H9 (cell line): ENCODE measurements at regions not wholly inside any gene's neighbourhood (a gene's known extent, or its start where the extent isn't known, plus 50 kb on each side); places are given as distances from the start of the nearest gene placed in this dataset.

Source experiments
- DNase-seq: peaks from one replicate; pipeline ENCODE4 v3.0.0-alpha.2; 2017
- H2AFZ ChIP-seq: one replicate; pipeline ENCODE4 v1.6.1; 2013; ENCODE audit warnings: mild to moderate bottlenecking, low read length, control low read depth, moderate library complexity
- H2AK5ac ChIP-seq: 2 replicates; pipeline ENCODE4 v1.6.1; 2013; ENCODE audit warnings: low read length, control low read depth, mixed read lengths; ENCODE audit not compliant: insufficient read length
- H2BK120ac ChIP-seq: one replicate; pipeline ENCODE4 v1.6.1; 2013; ENCODE audit warnings: low read depth, mild to moderate bottlenecking, low read length, control low read depth, inconsistent platforms; ENCODE audit not compliant: poor library complexity, severe bottlenecking
- H2BK12ac ChIP-seq: 2 replicates; pipeline ENCODE4 v1.6.1; 2013; ENCODE audit warnings: low read length, control low read depth, mixed read lengths, low read depth; ENCODE audit not compliant: insufficient read length
- H2BK15ac ChIP-seq: 2 replicates; pipeline ENCODE4 v1.6.1; 2013; ENCODE audit warnings: low read depth, low read length, control low read depth
- H2BK20ac ChIP-seq: one replicate; pipeline ENCODE4 v1.6.1; 2013; ENCODE audit warnings: low read depth, mild to moderate bottlenecking, low read length, control low read depth, inconsistent platforms; ENCODE audit not compliant: poor library complexity, severe bottlenecking
- H2BK5ac ChIP-seq: 2 replicates; pipeline ENCODE4 v1.6.1; 2013; ENCODE audit warnings: low read length, control low read depth, mixed read lengths; ENCODE audit not compliant: insufficient read length
- H3K14ac ChIP-seq: 2 replicates; pipeline ENCODE4 v1.6.1; 2013; ENCODE audit warnings: low read length, control low read depth; ENCODE audit not compliant: insufficient read depth
- H3K18ac ChIP-seq: 2 replicates; pipeline ENCODE4 v1.6.1; 2013; ENCODE audit warnings: low read depth, mild to moderate bottlenecking, mixed read lengths, low read length, control low read depth; ENCODE audit not compliant: insufficient read length
- H3K23ac ChIP-seq: 2 replicates; pipeline ENCODE4 v1.6.1; 2013; ENCODE audit warnings: low read length, control low read depth, mixed read lengths, low read depth; ENCODE audit not compliant: insufficient read length
- H3K23me2 ChIP-seq: 2 replicates; pipeline ENCODE4 v1.6.1; 2013; ENCODE audit warnings: low read depth, mild to moderate bottlenecking, mixed read lengths, low read length, control low read depth; ENCODE audit not compliant: insufficient read length, poor library complexity, severe bottlenecking
- H3K27ac ChIP-seq: 2 replicates; pipeline ENCODE4 v1.5.1; 2013; ENCODE audit warnings: low read length, control low read depth, mixed read lengths, low read depth; ENCODE audit not compliant: insufficient read length
- H3K27me3 ChIP-seq: 2 replicates; pipeline ENCODE4 v1.6.1; 2013; ENCODE audit warnings: low read length, control low read depth, inconsistent platforms; ENCODE audit not compliant: insufficient read depth
- H3K4ac ChIP-seq: 2 replicates; pipeline ENCODE4 v1.6.1; 2013; ENCODE audit warnings: low read depth, mild to moderate bottlenecking, control low read depth, inconsistent platforms, low read length, moderate library complexity
- H3K4me1 ChIP-seq: 2 replicates; pipeline ENCODE4 v1.6.1; 2013; ENCODE audit warnings: low read length, control low read depth, inconsistent platforms; ENCODE audit not compliant: insufficient read depth
- H3K4me2 ChIP-seq: 2 replicates; pipeline ENCODE4 v1.6.1; 2013; ENCODE audit warnings: low read length, control low read depth, mixed read lengths; ENCODE audit not compliant: insufficient read length, insufficient read depth
- H3K56ac ChIP-seq: 2 replicates; pipeline ENCODE4 v1.6.1; 2013; ENCODE audit warnings: low read depth, mild to moderate bottlenecking, mixed read lengths, low read length, control low read depth; ENCODE audit not compliant: insufficient read length
- H3K79me1 ChIP-seq: 2 replicates; pipeline ENCODE4 v1.6.1; 2013; ENCODE audit warnings: low read depth, mild to moderate bottlenecking, moderate library complexity, low read length, control low read depth, inconsistent platforms; ENCODE audit not compliant: insufficient read depth, poor library complexity, severe bottlenecking
- H3K79me2 ChIP-seq: 2 replicates; pipeline ENCODE4 v1.6.1; 2013; ENCODE audit warnings: low read length, control low read depth, inconsistent platforms; ENCODE audit not compliant: insufficient read depth
- H3K9ac ChIP-seq: 2 replicates; pipeline ENCODE4 v1.6.1; 2013; ENCODE audit warnings: low read length, control low read depth, mixed read lengths; ENCODE audit not compliant: insufficient read length; ENCODE audit errors: extremely low read depth
- H3K9me3 ChIP-seq: one replicate; pipeline ENCODE4 v1.6.1; 2013; ENCODE audit warnings: low read depth, low read length, inconsistent platforms; ENCODE audit not compliant: control insufficient read depth
- H3T11ph ChIP-seq: one replicate; pipeline ENCODE4 v1.6.1; 2013; ENCODE audit warnings: mild to moderate bottlenecking, low read length, control low read depth, inconsistent platforms
- H4K20me1 ChIP-seq: one replicate; pipeline ENCODE4 v1.6.1; 2013; ENCODE audit not compliant: control insufficient read depth, insufficient read length, insufficient read depth
- H4K5ac ChIP-seq: 2 replicates; pipeline ENCODE4 v1.6.1; 2013; ENCODE audit warnings: low read depth, mild to moderate bottlenecking, mixed read lengths, low read length, control low read depth; ENCODE audit not compliant: insufficient read length
- H4K8ac ChIP-seq: replicated peaks from 2 replicates; pipeline ENCODE4 v1.6.1; 2013; ENCODE audit warnings: low read length, control low read depth, mixed read lengths, low read depth; ENCODE audit not compliant: insufficient read length
- H4K91ac ChIP-seq: 2 replicates; pipeline ENCODE4 v1.6.1; 2013; ENCODE audit warnings: low read depth, mild to moderate bottlenecking, moderate library complexity, mixed read lengths, low read length, control low read depth; ENCODE audit not compliant: insufficient read length
- H3K27ac Mint-ChIP-seq, 3 experiments: 2 replicates in 2 of 3; 3 replicates in 1 of 3; pipeline ENCODE4 v1.8.0; 2020 to 2021; ENCODE audit warnings: mixed read lengths in 3 of 3, mild to moderate bottlenecking in 1 of 3, moderate library complexity in 1 of 3
- H3K27me3 Mint-ChIP-seq: 2 replicates; pipeline ENCODE4 v1.8.0; 2021; ENCODE audit warnings: low read depth, mild to moderate bottlenecking, moderate library complexity, mixed read lengths
- H3K36me3 Mint-ChIP-seq, 3 experiments: 2 replicates in 2 of 3; 3 replicates in 1 of 3; pipeline ENCODE4 v1.8.0; 2020 to 2021; ENCODE audit warnings: low read depth in 3 of 3, mixed read lengths in 3 of 3; ENCODE audit not compliant: insufficient read depth in 1 of 3
- H3K4me1 Mint-ChIP-seq, 2 experiments: 2 replicates each; pipeline ENCODE4 v1.8.0; 2020; ENCODE audit warnings: mixed read lengths in 2 of 2
- H3K4me3 Mint-ChIP-seq, 2 experiments: 2 replicates in 1 of 2; 3 replicates in 1 of 2; pipeline ENCODE4 v1.8.0; 2020 to 2021; ENCODE audit warnings: mild to moderate bottlenecking in 2 of 2, mixed read lengths in 2 of 2, moderate library complexity in 1 of 2
- H3K9me3 Mint-ChIP-seq, 2 experiments: 2 replicates in 1 of 2; 3 replicates in 1 of 2; pipeline ENCODE4 v1.8.0; 2020; ENCODE audit warnings: mild to moderate bottlenecking in 2 of 2, mixed read lengths in 2 of 2, moderate library complexity in 1 of 2
- WGBS: extraction: QIAGEN DNeasy Blood & Tissue Kit; methylation state at CpG from one replicate; pipeline ENCODE4 v1.1.7; 2013; ENCODE audit warnings: missing lambda C conversion rate, low lambda C conversion rate, mixed read lengths; ENCODE audit not compliant: insufficient read length; ENCODE audit errors: extremely low coverage; 5-methylcytosine and 5-hydroxymethylcytosine counted together
- TF ChIP-seq, protein P1 (sequence below): fragments of 200-600 bp; sonication (generic); conservative IDR thresholded peaks from 3 replicates; pipeline ENCODE4 v1.8.0; 2021; ENCODE audit warnings: antibody characterized with exemption, mild to moderate bottlenecking

DNA sequence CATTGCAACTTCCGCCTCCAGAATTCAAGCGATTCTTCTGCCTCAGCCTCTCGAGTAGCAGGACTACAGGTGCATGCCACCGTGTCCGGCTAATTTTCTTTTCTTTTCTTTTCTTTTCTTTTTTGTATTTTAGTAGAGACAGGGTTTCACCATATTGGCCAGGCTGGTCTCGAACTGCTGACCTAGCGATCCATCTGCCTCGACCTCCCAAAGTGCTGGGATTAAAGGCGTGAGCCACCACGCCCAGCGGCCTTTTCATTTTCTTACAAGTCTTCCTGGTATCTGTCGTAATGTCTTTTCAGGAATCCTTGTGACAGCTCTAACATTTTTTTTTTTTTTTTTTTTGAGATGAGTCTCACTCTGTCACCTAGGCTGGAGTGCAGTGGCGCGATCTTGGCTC lies 66.4 kb upstream of the EDAR start:
- Histone ChIP-seq H3K27me3 (no peaks in the 10 kb centered on the region; the same call in 1 of the 2 replicates), H2AK5ac (no peak overlapping the region), H2BK5ac (no peak overlapping the region), H3K14ac (no peak overlapping the region), H2AFZ (no peak overlapping the region), H3T11ph (no peak overlapping the region), H3K9me3 (no peaks in the 10 kb centered on the region), H3K18ac (no peak overlapping the region), H3K9ac (no peak overlapping the region), H3K4me1 (no peaks in the 10 kb centered on the region), H2BK12ac (no peak overlapping the region), H4K5ac (no peak overlapping the region), H3K79me1 (no peaks in the 10 kb centered on the region), H4K91ac (no peak overlapping the region), H4K8ac (no peak overlapping the region), H3K56ac (no peak overlapping the region), H3K23ac (no peak overlapping the region), H3K4ac (no peak overlapping the region), H2BK120ac (no peak overlapping the region), H2BK15ac (no peak overlapping the region), H3K23me2 (no peaks in the 10 kb centered on the region), H2BK20ac (no peak overlapping the region), H3K27ac (no peak overlapping the region), H4K20me1 (no peaks in the 10 kb centered on the region), H3K79me2 (no peaks in the 10 kb centered on the region), H3K4me2 (no peak overlapping the region)
- 0 out of 4 replicates have a peak, but pooled peaks cover 0 to 8% of the 10 kb centered on the region in 2 experiments for H3K4me1 Mint-ChIP-seq
- H3K27ac Mint-ChIP-seq, result no peak overlapping the region
- peaks cover 5% of the 10 kb centered on the region for H3K27me3 Mint-ChIP-seq
- H3K9me3 Mint-ChIP-seq, result no peaks in the 10 kb centered on the region
- no peaks in the 10 kb centered on the region for H3K36me3 Mint-ChIP-seq
- no peak overlapping the region for H3K4me3 Mint-ChIP-seq
- no peak for DNase-seq
- WGBS, result no CpG with 5 or more reads among the region's 14 CpGs
- TF ChIP-seq, protein P1, sequence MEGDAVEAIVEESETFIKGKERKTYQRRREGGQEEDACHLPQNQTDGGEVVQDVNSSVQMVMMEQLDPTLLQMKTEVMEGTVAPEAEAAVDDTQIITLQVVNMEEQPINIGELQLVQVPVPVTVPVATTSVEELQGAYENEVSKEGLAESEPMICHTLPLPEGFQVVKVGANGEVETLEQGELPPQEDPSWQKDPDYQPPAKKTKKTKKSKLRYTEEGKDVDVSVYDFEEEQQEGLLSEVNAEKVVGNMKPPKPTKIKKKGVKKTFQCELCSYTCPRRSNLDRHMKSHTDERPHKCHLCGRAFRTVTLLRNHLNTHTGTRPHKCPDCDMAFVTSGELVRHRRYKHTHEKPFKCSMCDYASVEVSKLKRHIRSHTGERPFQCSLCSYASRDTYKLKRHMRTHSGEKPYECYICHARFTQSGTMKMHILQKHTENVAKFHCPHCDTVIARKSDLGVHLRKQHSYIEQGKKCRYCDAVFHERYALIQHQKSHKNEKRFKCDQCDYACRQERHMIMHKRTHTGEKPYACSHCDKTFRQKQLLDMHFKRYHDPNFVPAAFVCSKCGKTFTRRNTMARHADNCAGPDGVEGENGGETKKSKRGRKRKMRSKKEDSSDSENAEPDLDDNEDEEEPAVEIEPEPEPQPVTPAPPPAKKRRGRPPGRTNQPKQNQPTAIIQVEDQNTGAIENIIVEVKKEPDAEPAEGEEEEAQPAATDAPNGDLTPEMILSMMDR, result no peak
